Stimulated activated CD4-positive, alpha-beta T cell treated with anti-CD3 and anti-CD28 coated beads, TNF-alpha, amount 100 ng/mL, for 48 hours (primary cell): ENCODE measurements at regions not wholly inside any gene's neighbourhood (a gene's known extent, or its start where the extent isn't known, plus 50 kb on each side); places are given as distances from the start of the nearest gene placed in this dataset.

Experiments
- DNase-seq, 3 donors: peaks; one replicate each; pipeline ENCODE4 v3.0.0-alpha.2; 2020; ENCODE audit warnings: low read depth in 3 of 3

DNA sequence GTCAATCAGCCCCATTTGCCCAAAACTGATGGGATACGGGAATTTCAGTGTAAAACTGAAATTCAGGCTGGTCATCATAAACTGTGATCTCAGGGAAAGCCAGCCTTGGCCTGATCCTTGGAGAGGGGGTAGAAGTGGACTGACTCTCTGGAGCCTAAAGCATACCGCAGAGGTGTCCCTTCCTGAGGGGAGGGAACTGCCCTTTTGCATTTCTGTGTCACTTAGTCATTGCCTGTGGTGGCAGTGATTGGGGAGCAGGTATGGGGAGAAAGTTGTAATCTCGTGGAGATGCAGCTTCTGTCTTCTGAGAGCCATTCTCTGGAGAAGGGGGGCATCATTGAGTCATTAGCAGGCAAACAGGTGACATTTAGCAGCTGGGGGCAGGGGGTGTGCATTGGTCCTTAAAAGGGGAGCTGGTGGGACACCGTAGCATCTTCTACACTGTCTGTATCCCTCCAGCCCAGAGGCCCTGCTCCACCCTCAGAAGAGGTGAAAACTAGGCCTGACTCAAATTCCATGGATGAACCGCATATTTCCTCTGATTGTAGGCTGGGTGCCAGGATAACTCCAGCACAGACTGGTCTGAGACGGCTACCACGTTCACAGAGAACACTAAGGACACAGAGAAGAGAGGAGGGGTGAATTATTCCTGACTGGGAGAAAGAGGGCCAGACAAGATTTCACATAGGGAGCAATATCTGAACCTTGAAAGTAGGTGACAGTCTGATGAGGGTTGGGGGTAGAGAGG, 143.3 kb downstream of the SEC61B start:
- DNase-seq: no peak

DNA sequence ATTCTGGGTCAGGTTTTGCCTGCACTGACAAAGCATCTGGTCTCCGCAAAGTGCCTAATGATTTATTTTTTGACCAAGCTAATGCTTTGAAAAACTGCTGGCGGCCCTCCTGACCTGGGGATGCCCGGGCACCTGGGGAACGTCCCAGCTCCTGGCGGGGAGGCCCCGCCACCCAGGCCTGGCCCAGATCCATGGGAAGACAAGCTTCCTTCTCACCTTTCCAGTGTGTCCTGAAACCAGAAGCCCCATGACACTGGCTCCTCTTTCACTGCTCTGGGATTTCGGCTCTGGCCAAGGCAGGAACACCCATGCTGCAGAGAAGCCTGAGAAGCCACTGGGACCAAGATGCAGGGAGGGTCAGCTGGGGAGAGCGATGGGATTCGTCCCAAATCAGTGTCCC, 144.1 kb downstream of the SEC61B start:
- no peak for DNase-seq

DNA sequence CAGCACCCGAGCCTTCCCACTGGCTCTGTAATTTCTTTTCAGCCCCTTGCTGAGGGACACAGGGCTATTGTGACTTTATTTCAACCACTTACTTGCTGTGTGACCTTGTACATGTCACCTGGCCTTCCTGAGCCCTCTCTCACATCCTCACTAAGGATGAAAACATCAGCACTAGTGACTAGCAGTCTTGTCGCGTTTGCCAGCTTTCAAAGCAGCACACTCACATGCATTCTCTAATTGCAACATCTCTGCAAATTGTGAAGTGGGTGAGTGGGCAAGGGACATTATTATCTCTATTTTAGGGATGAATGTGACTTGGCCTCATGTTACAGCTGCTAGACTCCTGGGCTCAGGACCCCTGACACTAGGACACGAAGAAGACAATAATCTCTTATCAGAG, 144.5 kb downstream of the SEC61B start:
- no peak for DNase-seq

DNA sequence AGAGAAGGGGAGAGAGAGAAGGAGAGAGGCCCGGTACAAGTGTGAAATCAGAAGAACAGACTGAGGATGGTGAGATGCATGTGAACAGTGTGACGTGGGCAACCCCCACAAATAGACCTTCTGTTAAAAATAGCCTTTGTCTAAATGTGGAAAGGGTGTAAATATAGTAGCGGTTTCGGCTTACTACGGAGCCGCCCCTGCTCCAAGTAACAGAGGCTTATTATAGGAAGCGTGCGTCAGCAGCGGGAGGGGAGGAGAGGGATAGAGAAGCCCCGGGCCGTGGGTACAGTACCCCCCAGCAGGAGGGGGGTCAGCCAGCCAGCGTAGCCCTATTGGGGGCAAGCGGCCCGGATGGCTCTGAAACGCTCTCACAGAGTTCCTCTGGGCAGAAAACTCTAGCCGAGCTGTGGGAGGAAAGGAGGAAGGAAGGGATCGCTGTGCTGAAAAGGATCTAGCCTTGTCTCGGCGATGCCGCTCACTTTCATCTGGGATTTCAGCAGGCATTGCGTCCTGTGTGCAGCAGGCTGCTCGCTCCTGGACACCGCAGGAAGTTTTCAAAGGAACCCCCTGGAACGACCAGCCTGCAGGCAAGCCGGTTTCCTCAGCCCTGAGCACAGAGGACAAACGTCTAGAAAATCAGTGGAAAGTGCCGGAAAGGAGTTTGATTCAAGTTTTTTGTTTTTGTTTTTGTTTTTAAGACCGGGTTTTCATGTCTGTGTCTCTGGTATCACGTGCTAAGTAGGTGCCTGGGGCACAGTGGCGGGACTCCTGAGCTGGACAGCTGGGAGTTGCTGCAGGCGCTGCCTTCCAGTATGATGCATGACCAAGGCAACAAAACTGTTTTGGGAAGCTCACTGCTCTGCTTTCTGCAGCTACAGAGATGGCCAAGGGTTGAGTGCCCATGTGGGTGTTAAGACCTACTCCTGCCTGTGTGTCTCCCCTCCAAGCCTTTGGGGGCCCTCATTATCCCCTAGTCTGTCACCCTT, 146.6 kb downstream of the SEC61B start:
- no peak for DNase-seq

DNA sequence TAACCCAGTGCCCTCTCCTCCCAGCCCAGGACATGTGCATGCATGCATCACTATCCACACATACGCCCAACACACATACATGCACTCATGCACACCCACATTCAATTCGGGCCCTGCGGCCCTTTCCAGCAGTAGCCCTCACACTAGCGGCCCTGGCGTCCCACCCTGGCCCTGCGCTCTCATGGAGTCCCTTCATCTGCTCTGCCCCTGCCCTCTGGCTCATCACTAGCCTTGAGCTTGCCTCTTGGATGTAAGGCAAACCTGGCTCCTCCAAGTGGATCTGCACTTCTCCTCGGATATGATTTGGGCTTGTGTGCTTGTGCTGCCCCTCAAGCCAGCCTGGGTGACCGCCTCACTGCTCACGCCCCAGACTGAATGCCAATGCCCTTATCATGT, 147.2 kb downstream of the SEC61B start:
- DNase-seq: no peak

DNA sequence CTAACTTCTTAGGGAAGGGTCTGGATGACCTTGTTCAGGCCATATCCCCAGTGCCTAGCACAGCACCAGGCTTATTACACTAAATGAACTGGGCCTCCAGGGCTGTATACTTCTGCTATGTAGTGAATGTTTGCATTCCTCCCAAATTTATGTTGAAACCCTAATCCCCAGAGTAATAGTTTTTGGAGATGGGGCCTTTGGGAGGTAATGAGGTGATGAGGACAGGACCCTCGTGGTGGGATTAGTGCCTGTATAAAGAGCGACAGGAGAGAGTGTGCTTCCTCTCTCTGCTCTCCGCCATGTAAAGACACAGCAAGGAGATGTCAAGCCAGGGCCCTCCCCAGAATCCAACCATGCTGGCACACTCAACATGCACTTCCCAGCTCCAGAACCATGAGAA, 148.3 kb downstream of the SEC61B start:
- no peak for DNase-seq

DNA sequence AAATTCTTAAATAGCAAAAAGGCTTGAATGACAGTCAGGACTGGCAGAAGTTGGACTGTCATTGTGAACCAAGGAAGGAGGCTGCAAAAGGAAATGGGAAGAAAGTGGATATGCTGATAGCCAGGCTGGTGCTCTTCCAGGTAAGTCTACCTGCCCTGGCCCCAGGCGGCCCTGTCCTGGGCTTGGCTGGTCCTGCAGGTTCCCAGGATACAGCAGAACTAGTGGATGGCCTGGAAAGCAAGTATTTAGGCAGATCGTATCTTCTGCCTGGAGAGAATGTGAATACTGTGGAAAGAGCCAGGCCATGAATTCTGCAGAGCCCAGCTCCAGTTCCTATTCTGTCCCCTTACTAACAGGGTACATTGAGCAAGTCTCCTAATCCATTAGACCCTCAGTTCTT, 149.3 kb downstream of the SEC61B start:
- no peak for DNase-seq

DNA sequence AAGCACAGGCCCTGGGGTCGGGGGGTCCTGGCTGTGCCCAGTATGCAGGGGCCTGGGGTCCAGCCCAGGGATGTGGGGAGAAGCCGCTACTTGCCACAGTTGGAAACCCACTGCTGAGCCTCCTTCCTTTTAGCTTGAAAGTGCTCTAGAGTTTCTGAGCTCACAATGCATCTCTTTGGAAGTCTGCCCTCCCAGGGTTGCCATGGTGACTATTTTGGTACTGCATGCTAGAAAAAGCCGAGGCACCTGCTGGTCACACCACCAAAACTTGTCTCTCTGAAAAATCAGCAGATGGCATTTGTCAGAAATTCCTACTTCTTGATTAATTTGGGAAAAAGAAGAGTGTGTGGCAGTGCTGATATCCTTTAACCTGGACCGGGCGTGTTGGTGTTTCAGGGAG, 151.8 kb downstream of the SEC61B start:
- no peak for DNase-seq

DNA sequence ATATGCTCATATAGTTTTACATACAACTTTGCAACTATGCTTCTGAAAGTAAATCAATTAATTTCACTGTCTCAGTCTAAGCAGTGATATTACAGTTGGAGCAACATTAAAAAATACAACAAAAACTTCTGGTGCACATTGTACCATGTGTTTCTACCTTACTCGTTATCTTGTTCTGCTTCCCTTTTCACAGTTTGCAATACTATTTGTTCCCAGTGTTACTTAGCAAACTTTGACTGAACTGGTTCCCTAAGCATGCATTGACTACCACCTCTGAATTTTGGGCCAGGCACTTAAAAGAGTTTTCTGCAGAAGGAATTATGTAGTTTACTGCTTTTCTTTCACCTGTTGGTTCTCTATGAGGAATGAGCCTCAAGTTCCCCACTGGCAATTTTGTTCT, 152.7 kb downstream of the SEC61B start:
- no peak for DNase-seq

DNA sequence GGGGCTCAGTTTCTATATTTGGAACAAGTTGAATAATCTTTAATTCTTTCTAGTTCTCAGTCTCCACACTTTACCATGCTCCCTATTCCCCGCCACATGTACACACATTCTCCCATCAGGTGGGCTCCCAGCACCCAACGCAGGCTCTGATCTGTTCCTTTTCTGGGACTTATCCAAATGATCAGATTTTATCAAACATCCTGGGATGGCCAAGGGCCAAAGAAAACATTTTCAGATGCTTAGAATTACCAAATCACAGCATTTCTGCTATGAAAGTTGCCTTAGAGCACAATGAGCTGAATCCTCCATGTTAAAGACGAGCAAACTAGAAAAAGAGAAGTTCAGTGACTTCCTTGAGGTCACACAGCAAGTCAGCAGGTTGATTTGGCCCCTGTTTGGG, 153.4 kb downstream of the SEC61B start:
- DNase-seq: no peak

DNA sequence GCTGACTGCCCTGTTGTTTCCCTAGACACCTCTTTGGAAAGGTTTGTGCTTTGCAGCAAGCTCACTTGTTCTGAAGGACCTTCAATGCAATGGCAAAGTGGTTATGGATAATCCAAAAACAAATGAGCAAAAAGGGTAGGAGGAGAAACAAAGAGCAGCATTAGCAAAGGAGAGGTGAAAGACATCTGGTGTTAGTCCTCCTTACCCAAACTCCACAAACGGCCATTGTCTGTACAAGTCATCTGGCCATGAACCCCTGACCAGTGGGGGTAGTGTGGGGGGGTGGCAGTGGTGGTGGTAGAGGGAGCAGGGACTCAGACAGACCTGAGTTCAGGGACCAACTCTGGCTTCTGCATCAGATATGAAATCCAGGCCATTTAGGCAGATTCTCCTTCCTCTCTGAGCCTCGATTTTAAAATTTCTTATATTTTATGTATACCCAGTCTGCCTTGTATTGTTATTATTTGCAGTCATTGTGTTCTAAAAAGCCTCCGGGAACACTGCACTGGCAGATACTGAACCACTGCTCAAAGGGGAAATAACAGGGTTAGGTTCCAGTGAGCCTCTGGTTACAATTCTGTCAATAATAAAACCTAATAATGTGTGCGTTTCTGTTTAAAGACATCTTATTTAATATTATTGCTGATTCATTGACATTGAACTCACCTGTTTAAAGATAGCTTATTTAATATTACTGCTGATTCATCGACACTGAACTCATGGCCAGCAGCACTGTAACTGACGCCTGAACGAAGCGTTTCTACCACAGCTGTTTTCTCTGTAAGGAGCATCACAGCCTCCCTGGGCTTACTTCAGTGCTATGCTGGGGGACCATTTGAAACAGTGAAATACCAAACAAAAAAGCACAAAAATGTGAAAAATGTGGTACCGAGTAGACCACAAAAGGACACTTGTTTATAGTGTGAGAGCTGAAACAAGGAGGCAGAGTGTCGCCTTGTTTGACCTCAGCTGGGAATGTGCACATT, 156.0 kb downstream of the SEC61B start:
- no peak for DNase-seq

DNA sequence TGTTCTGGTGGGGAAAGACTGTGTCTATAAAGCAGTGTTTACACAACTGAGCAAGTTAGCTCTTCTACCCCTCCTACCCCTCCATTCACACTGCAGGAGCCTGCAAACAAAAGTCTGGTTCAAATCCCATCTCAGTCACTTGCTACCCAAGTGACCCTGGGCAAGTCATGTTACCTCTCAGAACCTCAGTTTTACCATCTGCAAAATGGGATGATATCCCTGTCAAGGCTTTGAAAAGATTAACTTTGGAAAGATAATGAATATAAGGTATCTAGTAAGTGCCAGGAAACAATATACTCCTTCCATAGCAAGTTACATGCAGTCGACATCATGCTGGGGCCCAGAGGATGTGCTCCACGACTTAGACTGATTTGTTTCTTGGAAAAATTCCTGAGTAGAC, 161.5 kb downstream of the SEC61B start:
- DNase-seq: no peak

DNA sequence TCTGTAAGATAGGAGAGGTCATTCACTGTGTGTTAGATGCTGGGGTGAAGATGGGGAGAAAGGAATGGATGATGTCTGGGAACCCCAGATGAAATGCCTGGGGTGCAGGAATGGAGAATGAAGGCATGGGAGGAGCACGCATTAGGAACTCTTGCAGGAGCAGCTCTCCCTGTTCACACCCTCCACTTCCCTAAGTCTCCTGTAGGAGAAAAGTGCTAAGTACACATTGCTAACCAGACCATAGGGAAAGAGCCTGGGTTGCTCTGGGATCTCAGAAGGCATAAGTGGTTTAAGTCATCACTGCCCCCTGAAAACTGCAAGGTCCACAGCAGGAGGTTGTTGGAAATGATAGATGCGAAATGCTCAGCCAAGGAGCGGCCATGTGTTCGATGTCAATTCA, 163.1 kb downstream of the SEC61B start:
- DNase-seq: no peak

DNA sequence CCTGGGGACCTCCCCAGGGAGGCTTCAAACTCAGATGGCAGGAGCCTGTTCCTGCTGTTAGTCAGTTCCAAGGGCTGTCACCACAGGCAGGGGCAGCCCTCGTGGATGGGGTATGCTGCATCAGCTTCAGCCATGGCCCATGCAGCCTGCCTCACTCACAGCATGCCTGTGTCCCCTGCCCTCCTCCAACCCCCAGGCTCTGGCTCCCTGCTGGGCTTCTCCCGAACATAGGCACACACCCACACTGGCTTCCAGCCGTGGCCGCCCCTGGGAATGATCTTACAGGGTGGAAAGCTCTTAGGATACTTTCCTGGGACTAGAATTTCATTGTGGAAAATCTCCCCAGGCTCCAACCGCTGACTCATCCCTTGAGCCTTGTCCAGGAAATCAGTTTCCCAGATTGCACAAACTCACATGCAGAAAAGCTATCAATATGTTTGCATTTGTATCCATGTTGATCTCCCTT, 163.8 kb downstream of the SEC61B start:
- no peak for DNase-seq

DNA sequence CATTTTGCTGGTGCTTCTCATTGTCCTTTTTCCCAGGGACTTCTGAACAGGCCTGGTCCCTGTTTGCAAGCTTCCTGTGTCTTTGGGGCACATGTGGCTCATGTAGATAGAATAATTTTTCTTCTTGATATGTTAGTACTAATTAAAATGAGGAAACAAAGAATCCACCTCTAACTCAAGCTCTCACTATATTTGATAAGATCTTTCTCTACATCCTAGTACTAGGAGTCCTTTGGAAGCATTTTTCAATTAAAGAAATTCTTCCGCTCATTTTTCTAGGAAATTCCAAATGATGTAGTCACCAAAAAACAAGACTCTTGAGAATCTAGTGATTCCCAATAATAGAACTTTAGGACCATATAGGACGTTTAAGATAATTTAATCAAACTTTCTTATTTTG, 165.3 kb downstream of the SEC61B start:
- no peak for DNase-seq

DNA sequence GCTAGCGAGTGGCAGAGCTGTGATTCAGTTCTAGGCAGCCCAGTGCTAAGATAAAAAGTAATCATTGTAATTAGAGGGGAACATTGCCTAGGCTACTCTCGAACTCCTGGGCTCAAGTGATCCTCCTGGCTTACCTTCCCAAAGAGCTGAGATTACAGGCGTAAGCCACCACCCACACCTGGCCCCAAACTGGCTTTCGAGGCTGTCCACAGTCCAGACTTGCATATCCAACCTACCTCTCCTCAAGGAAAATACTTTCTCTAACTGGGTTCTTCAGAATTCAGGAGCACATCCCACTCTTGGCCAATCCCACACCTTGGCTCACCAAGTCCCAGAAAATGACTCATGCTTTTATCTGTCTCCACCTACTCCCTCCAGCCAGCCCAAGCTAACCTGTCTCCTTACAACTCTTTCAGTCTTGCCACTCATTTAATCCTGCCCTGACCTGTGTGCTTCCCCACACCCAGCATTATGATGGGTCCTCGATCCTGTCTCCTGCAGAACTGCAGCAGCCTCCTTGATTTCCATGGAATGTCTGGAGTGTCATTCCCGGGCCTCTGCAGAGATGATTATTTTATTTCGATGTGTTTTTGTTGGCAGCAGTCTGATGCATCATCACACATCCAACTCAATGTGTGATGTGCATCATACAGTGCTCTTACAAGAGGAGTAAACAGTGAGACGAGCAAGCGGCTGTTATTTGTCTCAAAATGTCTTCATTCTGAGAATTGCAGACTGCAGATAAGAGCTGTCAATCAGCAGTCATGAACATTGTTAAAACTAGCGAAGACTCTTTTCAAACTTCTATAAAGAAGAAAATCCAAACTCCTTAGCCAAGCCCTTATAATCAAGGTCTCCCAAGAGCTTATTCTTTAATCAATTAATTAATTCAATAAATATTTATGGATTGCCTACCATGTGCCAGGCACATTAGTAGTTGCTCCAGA, 167.3 kb downstream of the SEC61B start:
- DNase-seq: no peak

DNA sequence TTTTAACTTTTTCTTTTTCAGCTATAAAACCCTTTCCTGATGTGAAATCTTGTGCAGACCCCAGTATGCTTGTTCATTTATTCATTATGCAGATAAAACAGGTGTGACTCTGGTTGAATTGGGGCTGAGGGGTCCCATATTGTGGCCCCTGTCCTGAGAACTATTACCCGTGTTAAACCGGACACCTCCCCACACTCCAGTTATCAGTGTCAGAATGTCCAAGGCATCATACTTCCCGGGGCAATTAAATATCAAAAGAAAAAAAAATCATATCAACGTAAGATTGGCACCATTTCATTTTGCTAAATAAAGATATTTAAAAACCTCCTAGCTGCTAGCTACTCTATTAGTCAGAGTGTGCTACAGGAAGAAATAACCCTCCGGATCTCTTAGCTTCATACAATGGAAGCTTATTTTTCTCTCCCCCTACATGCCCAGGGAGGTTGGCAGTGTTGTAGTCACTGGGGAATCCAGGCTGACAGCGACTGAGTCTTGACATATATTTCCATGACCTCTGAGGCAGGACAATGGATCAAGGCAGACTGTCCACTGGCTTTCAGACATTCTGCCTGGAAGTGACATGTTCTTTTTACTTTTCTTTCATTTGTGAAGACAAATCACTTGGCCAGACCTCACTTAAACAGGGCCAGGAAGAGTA, 170.0 kb downstream of the SEC61B start:
- no peak for DNase-seq

DNA sequence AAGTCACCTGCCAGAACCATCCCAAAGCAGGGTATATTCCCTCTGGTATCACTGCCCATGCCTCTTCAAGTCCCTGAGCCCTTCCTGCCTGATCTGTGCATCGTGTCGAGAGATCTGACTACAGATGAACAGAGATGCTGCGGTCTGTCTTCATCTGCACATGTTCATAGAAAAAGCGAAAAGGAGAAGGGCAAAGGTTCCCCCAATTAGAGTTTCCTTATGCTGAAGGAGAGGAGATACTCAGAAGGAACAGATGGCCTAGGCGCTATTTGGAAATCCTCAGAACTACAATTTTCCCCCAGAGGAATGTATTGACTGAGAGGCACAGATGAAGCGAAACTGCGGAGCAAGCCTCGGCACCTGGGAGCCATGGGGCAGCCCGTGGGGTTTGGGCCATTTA, 170.9 kb downstream of the SEC61B start:
- DNase-seq: no peak

DNA sequence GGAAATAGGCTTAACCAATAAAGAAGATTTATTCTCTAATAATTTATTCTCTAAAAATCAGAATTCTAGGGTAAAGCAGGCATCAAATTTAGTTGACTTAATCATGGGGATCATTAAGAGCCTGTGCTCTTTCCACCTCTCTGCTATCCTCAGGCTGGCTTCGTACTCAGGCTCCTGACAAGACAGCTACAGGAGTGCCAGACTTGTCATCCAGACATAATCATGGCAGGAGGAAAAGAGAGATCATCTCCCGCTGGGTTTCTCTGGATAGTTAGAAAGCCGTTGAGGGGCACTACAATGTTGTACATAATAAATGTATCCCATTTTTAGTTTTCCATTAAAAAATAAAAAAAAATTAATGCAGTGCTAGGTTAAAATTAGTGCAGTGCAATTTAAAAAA, 171.9 kb downstream of the SEC61B start:
- no peak for DNase-seq

DNA sequence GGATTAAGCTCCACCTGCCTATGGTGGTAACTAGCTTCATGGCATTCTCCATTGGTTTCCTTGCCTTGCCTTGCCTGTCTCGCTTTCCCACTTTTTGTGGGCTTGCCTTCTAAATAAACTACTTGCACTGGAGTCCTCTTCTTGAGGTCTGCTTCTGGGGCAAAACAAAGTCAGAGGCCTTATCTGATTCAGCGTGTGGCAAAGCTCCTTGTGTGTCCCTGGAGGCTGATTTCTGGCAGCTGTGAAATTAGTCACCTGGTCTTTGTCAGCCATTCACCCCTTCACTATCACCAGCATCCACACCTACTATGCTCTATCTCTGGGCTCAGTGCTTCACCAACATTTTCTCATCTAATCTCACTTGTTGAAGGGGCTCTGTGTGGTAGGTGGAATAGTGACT, 176.2 kb downstream of the SEC61B start:
- no peak for DNase-seq
